ENCODE measurements at regions not wholly inside any gene's neighbourhood (a gene's known extent, or its start where the extent isn't known, plus 50 kb on each side); places are given as distances from the start of the nearest gene placed in this dataset.

DNA sequence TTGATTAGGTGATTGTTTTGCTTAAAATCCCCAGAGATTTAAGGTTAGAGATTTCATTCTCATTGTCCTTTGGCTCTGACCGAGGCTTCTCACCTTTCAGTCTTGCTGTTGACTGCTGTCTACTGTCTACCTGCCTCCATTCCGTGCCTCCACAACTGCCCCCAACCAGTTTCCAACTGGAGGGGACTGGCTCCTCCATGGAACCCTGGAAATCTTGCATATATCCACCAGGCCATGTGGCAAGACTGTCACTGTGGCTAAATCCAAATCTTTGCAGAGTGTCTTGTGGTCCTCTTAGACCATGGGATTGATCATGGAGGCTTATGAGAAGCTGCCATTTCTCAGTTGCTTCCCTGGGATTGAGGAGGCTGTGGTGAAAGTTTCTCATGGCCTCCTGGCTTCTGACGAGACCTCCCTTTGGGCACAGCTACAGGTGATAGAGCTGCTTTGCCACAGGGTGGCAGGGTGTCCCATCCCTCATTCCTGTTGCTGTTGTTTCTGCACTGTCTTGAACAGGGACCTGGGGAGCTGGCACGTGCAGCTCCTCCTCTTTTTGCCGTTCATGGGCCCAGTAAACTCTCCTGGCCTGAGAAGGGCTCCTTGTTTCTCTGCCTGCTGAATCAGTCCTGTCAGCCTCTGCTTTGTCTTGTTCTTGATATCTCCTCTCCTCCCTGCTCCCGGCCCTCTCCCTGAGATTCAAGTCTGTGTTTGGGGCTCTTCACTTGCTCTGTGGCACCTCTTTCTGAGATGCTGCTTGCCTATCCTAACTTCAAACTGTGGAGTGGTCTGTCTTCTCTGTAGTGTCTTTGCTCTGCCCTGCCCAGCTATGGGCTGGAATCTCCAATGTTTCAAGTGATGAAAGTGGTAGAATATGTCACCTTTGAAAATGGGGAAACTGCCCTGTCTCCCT is 63.6 kb upstream of the IGFBP3 start:
- Histone ChIP-seq H3K9me3 (ENCODE audit: low read depth, low read length) (no peaks in the 10 kb centered on the region), H3K4me2 (ENCODE audit: insufficient read depth, low read length) (no peak overlapping the region), H3K27ac (ENCODE audit: low read depth, low read length) (no peak overlapping the region), H3K27me3 (ENCODE audit: insufficient read depth, low read length) (no peaks in the 10 kb centered on the region), H3K4me3 (ENCODE audit: insufficient read depth, low read length) (no peak overlapping the region), H3K4me1 (ENCODE audit: insufficient read depth, low read length) (peaks cover 20% of the 10 kb centered on the region), H3K36me3 (ENCODE audit: insufficient read depth, low read length) (no peaks in the 10 kb centered on the region), H4K20me1 (ENCODE audit: insufficient read depth, low read length) (no peaks in the 10 kb centered on the region), H2AFZ (ENCODE audit: low read length) (peak overlapping the region; percentile 18), H3K79me2 (ENCODE audit: insufficient read depth, low read length) (no peaks in the 10 kb centered on the region)
- TF ChIP-seq, protein P1, sequence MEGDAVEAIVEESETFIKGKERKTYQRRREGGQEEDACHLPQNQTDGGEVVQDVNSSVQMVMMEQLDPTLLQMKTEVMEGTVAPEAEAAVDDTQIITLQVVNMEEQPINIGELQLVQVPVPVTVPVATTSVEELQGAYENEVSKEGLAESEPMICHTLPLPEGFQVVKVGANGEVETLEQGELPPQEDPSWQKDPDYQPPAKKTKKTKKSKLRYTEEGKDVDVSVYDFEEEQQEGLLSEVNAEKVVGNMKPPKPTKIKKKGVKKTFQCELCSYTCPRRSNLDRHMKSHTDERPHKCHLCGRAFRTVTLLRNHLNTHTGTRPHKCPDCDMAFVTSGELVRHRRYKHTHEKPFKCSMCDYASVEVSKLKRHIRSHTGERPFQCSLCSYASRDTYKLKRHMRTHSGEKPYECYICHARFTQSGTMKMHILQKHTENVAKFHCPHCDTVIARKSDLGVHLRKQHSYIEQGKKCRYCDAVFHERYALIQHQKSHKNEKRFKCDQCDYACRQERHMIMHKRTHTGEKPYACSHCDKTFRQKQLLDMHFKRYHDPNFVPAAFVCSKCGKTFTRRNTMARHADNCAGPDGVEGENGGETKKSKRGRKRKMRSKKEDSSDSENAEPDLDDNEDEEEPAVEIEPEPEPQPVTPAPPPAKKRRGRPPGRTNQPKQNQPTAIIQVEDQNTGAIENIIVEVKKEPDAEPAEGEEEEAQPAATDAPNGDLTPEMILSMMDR (IDR thresholded peaks at IDR 0.05; ENCODE audit: extremely low read depth, low read depth, low read length): no peak
- no peak for DNase-seq (ENCODE audit: insufficient read length, low spot score, missing footprints)

DNA sequence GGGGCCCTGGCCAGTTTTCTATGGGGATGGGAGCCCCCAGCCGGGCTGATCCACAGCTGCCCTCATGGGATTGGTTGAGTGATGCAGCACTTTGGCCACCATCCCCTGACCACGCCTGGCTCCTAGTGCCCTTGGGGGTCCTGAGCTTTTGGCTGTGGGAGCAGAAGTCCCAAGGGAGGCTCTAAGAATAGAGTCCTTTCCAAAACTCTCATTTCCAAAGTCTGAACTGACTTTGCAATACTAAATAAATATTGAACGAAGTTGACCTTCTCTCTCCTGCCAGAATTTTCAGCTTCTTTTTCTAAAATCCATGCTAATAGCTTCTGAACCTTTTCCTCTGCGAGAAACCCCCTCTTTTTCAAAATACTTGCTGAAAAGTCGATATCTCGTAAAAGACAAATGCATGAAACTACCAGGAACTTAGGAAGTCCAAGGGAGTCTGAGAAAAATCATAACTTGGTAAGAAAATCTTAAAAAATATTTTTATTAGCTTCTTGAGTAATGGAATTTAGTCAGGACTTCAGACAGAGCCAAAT is 62.7 kb upstream of the IGFBP3 start:
- Histone ChIP-seq H3K4me2 (ENCODE audit: insufficient read depth, low read length) (no peak overlapping the region), H3K79me2 (ENCODE audit: insufficient read depth, low read length) (no peaks in the 10 kb centered on the region), H3K27ac (ENCODE audit: low read depth, low read length) (no peak overlapping the region), H3K4me3 (ENCODE audit: insufficient read depth, low read length) (no peak overlapping the region), H3K9me3 (ENCODE audit: low read depth, low read length) (no peaks in the 10 kb centered on the region), H4K20me1 (ENCODE audit: insufficient read depth, low read length) (no peaks in the 10 kb centered on the region), H3K4me1 (ENCODE audit: insufficient read depth, low read length) (peaks cover 28% of the 10 kb centered on the region), H3K36me3 (ENCODE audit: insufficient read depth, low read length) (no peaks in the 10 kb centered on the region), H3K27me3 (ENCODE audit: insufficient read depth, low read length) (no peaks in the 10 kb centered on the region), H2AFZ (ENCODE audit: low read length) (no peak overlapping the region)
- no peak for DNase-seq (ENCODE audit: insufficient read length, low spot score, missing footprints)
- TF ChIP-seq, protein P1 (IDR thresholded peaks at IDR 0.05; ENCODE audit: extremely low read depth, low read depth, low read length): no peak

DNA sequence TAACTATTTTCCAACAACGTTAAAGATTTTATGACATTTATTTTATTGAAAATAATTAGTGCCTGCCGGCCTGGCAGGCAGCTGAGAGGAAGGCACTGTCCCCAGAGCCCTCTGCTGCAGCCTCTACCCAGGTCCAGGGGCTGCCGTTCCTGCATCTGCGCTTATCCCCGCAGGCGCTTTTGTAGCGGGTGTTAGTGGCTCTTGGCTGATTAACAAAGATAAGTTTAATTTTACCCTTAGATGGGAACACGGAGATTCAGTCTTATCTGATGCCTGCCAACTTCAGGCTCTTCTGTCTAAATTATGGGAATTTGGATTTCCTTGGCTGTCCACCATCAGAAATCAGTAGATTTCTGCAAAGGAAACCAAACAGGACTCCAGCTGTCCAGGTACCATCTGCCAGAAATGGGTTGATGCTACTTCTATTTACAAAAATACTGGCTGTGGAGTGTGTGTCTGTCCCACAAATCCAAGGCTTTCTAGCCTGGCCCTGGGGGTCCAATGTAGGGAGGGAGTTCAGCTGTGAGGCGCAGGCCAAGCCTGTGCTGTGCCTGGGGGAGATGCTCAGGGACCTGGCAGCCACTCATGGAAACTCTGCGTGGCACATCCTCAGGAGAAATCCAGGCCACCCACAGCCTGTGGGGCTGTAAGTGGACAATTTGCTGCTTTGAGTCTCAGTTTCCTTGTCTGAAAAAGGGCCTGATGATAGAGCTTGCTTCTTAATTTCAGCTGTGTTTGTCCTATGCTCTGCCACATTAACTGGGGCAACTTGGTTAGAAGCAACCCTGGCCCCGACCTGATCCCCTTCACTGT is 62.0 kb upstream of the IGFBP3 start:
- Histone ChIP-seq H3K4me2 (ENCODE audit: insufficient read depth, low read length) (no peak overlapping the region), H3K36me3 (ENCODE audit: insufficient read depth, low read length) (no peaks in the 10 kb centered on the region), H2AFZ (ENCODE audit: low read length) (no peak overlapping the region), H3K4me1 (ENCODE audit: insufficient read depth, low read length) (peaks cover 34% of the 10 kb centered on the region), H3K27me3 (ENCODE audit: insufficient read depth, low read length) (no peaks in the 10 kb centered on the region), H3K4me3 (ENCODE audit: insufficient read depth, low read length) (no peak overlapping the region), H3K27ac (ENCODE audit: low read depth, low read length) (no peak overlapping the region), H3K9me3 (ENCODE audit: low read depth, low read length) (no peaks in the 10 kb centered on the region), H3K79me2 (ENCODE audit: insufficient read depth, low read length) (no peaks in the 10 kb centered on the region), H4K20me1 (ENCODE audit: insufficient read depth, low read length) (no peaks in the 10 kb centered on the region)
- DNase-seq (ENCODE audit: insufficient read length, low spot score, missing footprints): no peak
- TF ChIP-seq, protein P1 (IDR thresholded peaks at IDR 0.05; ENCODE audit: extremely low read depth, low read depth, low read length): no peak

All from osteoblast (primary cell).